Peyer's patch (tissue), 4 donors: ENCODE measurements at regions not wholly inside any gene's neighbourhood (a gene's known extent, or its start where the extent isn't known, plus 50 kb on each side); places are given as distances from the start of the nearest gene placed in this dataset.

Experiments
- POLR2A ChIP-seq, 2 donors: fragments of 450-650 bp; IDR thresholded peaks; one replicate each; pipeline ENCODE4 v1.5.1; 2017; ENCODE audit warnings: antibody characterized with exemption in 2 of 2, mild to moderate bottlenecking in 2 of 2, moderate library complexity in 2 of 2
- TF ChIP-seq, protein P1 (sequence below), 6 experiments: fragments of 450-650 bp in 4 of 6; fragments of 200-600 bp in 2 of 6; sonication (generic) in 1 of 6; IDR thresholded peaks; one replicate each; pipeline ENCODE4 v1.5.1; 2017 to 2019; ENCODE audit warnings: antibody characterized with exemption in 6 of 6, mild to moderate bottlenecking in 3 of 6, moderate library complexity in 1 of 6

DNA sequence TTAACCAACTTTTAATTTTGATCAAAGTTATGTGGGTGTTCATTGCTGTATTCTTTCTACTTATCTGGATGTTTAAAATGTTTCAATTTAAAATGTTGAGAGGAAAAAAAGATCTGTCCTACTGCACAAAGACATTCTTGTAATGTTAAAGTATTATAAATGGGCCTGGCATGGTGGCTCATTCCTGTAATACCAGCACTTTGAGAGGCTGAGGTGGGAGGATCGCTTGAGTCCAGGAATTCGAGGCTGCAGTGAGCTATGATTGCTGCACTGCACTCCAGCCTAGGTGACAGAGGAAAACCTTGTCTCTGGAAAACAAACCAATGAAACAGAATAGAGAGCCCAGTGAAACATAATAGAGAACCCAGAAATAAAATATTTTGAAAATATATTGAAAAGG lies 65.5 kb upstream of the LRRC8B start:
- TF ChIP-seq, protein P1, sequence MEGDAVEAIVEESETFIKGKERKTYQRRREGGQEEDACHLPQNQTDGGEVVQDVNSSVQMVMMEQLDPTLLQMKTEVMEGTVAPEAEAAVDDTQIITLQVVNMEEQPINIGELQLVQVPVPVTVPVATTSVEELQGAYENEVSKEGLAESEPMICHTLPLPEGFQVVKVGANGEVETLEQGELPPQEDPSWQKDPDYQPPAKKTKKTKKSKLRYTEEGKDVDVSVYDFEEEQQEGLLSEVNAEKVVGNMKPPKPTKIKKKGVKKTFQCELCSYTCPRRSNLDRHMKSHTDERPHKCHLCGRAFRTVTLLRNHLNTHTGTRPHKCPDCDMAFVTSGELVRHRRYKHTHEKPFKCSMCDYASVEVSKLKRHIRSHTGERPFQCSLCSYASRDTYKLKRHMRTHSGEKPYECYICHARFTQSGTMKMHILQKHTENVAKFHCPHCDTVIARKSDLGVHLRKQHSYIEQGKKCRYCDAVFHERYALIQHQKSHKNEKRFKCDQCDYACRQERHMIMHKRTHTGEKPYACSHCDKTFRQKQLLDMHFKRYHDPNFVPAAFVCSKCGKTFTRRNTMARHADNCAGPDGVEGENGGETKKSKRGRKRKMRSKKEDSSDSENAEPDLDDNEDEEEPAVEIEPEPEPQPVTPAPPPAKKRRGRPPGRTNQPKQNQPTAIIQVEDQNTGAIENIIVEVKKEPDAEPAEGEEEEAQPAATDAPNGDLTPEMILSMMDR (IDR thresholded peaks at IDR 0.05) = no peak
- TF ChIP-seq POLR2A (IDR thresholded peaks at IDR 0.05) = no peak
